GM12874 (cell line): ENCODE measurements at regions not wholly inside any gene's neighbourhood (a gene's known extent, or its start where the extent isn't known, plus 50 kb on each side); places are given as distances from the start of the nearest gene placed in this dataset.

Experiments used
- CTCF ChIP-seq: IDR thresholded peaks from 2 replicates; pipeline ENCODE4 v1.5.1; 2011; ENCODE audit warnings: low read depth, mild to moderate bottlenecking, control low read depth, low read length, moderate library complexity; ENCODE audit not compliant: insufficient read depth

DNA sequence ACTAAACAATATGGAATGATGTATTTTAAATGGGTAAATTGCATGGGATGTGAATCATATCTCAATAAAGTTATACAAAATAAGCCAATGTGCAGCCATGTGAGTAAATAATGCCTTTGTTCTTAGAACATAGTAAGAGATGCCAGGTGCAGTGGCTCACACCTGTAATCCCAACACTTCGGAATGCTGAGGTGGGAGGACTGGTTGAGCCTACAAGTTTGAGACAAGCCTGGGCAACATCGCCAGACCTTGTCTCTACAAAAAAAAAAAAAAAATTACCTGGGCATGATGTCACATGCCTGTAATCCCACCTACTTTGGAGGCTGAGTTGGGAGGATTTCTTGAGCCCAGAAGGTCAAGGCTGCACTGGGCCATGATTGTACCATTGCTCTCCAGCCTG lies 230.7 kb downstream of the RFC3 start:
- no peak for TF ChIP-seq CTCF

DNA sequence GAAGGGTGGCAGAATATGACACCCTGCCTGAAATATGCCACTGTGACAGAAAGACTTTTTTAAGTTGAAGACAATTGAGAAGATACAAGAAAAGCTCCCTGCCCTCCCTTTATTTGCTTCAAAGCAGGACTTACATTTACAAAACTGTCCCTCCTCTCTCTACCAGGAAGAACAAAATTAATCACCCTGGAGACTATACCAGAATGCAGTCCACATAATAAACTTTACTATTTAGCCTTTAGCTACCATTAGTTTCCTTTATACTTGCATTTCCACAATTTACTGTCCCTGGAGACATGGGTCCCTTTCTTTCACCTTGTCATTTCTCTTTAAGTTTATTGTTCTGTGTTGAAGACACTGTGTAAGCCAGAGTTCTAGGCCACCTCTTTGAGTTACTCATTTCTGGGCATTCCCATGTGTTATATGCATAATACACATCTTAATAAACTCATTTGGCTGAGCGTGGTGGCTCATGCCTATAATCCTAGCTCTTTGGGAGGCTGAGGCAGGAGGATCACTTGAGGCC lies 238.8 kb downstream of the RFC3 start:
- TF ChIP-seq CTCF = no peak

DNA sequence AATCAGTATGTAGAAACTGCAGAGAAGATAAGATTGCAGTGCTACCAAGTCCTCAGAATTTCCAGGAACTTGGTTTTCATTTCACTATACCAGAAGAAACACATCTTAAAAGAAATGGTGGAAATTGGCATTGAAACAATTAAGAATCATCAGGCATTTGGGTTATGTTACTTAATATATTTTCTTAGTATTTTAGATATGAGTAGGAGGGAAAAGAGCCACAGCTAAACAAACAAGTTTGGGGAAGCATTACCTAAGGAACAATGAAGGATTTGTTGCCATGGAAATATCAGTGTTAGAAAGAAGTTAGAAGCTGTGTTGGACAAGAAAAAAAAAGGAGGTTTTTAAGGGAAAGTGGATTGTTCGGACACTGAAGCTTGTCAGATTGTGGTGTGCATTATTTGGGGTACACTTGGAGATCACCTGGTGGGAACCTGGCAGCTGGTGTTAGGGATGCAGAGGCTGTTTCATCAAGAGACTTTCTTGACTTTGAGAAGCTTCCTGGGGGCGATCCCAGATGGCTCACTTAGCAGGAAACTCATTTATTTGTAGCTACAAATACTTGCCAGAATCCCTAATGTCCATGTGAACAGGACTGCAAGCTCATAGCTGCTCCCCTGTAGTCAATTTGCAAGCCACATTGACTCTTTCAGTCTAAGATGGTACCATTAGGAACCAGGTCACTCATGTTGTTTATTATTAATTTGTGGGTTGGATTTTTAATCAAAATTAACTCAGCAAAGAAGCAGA lies 246.7 kb downstream of the RFC3 start:
- no peak for TF ChIP-seq CTCF

DNA sequence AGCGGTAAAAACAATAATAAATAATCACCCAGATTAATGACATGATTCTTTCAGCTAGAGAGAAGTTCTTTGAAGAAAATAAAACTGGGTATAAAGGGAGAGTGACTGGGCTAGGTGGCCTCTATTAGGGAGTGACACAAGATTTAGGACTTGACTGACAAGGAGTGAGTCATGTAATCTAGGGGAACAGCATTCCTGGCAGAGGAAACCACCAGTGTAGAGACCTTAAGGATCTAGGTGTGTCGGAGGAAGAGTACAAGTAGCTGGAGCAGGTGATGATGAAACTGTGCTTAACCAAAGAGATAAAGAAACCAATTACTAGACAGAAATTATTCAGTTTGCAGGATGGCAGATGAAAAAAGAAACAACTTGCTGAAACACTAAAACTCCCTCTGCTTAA lies 248.0 kb downstream of the RFC3 start:
- TF ChIP-seq CTCF = no peak

DNA sequence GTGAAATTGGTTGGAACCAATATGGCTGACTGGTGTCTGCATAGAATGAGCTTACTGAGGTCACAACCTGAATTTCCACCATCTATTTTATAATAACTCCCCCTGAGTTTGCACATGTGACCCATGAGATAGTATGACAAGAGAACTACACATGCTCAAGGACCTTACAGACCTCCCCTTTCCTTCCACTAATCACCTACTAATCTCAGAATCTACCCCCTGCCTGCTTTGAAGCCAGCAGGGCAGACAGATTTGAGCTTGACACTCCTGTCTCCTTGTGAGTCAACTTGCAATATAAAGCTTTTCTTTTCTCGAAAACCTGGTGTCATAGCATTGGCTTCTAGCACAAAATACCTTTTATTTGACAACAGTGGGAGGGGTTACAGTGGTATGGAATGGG lies 248.4 kb downstream of the RFC3 start:
- TF ChIP-seq CTCF = no peak

DNA sequence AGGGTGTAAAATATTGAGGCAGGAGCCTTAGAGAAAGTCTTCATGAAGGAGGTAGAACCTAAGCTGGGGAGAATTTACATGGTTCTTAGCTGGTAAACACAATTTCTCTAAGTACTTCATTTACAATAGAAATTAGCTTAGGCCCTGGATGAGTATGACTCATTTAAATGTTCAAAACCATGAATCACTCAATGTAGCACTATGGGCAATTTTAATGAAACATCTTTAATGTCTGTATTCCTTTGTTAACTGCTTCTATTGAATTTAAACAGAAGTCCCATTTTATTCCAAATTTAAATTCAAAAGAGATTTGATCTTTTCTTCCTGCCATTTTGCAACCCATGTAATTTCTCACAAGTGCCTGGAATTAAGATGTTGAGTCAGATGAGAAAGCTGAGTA lies 252.1 kb downstream of the RFC3 start:
- no peak for TF ChIP-seq CTCF

- no peak for TF ChIP-seq CTCF
Measured at GRCh38 chr13:34070544-34071303, 252.8 kb downstream of the RFC3 start.
